GM12875 (cell line): ENCODE measurements at regions not wholly inside any gene's neighbourhood (a gene's known extent, or its start where the extent isn't known, plus 50 kb on each side); places are given as distances from the start of the nearest gene placed in this dataset.

ENCODE experiments used
- H3K4me3 ChIP-seq: one replicate; pipeline ENCODE4 v1.5.1; 2011; ENCODE audit warnings: low read depth, low read length, control low read depth
- TF ChIP-seq, protein P1 (sequence below): IDR thresholded peaks from 2 replicates; pipeline ENCODE4 v1.5.1; 2011; ENCODE audit warnings: low read depth, mild to moderate bottlenecking, control low read depth, inconsistent platforms, low read length, moderate library complexity, borderline replicate concordance; ENCODE audit not compliant: insufficient read depth

DNA sequence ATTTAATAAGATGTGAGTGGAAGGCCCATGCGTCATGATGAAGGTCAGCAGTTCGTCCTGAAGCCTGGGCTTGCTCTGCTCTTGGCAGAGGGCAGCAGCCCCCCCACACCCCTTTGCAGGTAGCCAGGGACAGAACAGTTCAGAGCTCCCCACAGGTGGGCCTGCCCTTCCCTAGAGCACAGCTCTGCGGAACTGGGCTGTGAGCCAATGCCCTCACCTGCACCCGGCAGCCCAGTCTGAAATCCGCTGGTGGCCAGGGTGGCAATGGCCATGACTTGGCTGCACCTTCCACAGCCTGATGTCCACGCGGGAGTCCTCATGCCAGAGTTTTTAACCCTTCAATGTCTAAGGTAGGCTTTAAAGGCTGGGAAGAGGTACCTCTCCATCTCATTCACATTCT lies 136.7 kb downstream of the ACKR3 start:
- TF ChIP-seq, protein P1, sequence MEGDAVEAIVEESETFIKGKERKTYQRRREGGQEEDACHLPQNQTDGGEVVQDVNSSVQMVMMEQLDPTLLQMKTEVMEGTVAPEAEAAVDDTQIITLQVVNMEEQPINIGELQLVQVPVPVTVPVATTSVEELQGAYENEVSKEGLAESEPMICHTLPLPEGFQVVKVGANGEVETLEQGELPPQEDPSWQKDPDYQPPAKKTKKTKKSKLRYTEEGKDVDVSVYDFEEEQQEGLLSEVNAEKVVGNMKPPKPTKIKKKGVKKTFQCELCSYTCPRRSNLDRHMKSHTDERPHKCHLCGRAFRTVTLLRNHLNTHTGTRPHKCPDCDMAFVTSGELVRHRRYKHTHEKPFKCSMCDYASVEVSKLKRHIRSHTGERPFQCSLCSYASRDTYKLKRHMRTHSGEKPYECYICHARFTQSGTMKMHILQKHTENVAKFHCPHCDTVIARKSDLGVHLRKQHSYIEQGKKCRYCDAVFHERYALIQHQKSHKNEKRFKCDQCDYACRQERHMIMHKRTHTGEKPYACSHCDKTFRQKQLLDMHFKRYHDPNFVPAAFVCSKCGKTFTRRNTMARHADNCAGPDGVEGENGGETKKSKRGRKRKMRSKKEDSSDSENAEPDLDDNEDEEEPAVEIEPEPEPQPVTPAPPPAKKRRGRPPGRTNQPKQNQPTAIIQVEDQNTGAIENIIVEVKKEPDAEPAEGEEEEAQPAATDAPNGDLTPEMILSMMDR, result no peak

DNA sequence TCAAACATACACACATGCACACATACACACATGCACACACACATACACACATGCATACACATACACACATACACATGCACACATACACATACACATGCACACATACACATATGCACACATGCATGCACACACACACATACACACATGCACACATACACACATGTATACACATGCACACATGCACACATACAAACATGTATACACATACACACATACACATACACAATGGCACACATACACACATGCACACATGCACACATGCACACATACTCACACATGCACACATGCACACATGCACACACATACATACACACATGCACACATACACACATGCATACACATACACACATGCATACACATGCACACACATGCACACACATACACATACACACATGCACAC lies 137.2 kb downstream of the ACKR3 start:
- TF ChIP-seq, protein P1, result no peak
- H3K4me3 ChIP-seq, result no peak overlapping the region

More for the DNA sequence above, 136.7 kb downstream of the ACKR3 start:
- no peak overlapping the region for H3K4me3 ChIP-seq

DNA sequence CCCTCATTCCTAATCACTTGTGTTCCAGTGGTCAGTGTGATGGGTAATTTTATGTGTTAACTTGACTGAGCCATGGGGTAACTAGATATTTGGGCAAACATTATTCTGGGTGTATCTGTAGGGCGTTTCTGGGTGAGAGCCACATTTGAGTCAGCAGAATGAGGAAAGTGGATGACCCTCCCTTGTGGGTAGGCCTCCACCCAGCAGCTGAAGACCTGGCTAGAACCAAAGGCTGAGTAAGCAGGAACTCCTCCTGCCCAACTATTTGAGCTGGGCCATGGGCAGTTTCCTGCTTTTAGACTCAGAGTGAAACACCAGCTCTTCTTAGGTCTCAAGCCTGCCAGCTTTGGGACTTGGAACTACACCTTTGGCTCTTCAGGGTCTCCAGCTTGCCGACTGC lies 141.8 kb downstream of the ACKR3 start:
- TF ChIP-seq, protein P1, result no peak
- no peak overlapping the region for H3K4me3 ChIP-seq

DNA sequence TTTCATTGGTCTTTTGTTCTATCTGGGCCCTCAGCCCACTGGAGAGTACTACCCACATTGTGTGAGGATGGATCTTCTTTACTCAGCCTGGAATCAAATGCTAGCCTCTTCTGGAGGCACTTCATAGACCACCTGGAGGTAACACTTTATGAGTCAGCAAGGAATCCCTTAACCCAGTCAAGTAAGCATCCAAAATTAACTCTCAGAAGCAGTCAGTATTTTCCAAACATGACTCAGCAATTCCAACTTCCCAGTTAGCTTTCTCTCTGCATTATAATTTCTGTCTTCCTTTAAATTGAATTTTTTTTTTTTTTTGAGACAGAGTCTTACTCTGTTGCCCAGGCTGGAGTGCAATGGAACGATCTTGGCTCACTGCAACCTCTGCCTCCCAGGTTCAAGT lies 142.7 kb downstream of the ACKR3 start:
- no peak overlapping the region for H3K4me3 ChIP-seq
- TF ChIP-seq, protein P1, result no peak

DNA sequence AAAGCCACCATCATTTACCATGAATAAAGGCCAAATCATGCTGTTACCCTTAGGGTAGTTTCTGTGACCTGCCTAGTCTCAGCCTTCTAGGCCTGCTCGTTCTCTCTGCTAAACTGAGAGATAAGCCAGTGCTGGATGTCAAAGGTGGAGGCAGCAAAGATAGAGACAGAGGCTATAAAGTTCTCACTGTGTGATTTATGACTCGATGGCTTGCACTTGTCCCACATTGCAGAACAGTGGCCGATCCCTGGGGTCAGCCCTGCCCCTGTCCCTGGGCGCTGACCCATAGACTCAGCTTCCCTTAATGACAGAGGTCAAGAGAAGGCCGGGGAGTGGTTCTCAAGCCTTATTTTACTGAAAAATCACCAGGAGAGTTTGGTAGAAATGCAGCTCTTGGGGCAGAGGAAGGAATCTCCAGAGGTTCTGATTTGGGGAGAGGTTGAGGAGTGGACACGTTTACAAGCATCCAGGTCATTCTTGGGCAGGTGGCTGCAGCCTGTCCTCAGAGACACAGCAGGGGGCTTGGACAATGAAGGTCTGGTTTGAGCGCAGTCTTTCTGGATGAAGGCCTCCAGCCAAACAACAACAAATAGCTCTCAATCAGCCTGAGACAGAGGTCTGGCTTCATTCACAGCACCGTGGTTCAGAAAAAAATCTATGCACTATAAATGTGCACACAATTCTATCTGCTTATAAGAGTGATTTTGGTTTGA lies 143.5 kb downstream of the ACKR3 start:
- no peak overlapping the region for H3K4me3 ChIP-seq
- TF ChIP-seq, protein P1, result no peak

DNA sequence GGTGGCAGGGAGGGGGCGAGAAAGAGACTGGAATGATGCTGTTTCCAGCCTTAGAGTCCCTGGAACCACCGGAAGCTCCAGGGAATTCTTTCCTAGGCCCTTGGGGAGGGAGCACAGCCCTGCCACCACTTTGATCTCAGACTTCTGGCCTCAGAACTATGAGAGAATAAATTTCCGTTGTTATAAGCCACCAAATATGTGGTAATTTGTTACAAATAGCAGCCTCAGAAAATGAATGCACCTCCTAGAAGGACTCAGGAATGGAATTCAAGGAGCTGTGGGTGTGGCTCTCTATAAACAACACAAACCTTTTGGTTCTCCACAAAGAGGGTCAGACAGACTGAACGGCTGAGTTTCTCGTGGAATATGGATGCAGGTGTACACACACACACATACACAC lies 144.5 kb downstream of the ACKR3 start:
- TF ChIP-seq, protein P1, result no peak

DNA sequence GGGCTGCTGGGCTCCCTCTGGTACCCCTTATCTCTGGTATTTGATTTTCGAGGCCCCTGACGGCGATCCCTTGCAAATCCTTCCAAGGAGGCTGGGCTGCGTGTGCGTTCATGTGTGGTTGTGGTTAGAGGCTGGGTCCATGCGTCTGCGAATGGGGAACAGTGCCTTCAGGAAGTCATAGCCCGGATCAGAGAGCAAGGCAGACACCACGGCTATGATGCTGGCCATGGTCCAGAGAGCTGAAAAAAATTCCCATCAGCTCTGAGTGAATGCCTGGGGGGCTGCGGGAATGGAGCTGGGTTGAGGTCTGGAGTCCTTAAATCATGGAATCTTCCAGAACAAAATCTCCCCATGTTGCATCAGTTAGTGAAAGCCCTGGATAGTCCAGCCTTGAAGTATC lies 145.5 kb downstream of the ACKR3 start:
- TF ChIP-seq, protein P1, result no peak
- no peak overlapping the region for H3K4me3 ChIP-seq

More for the DNA sequence above, 144.5 kb downstream of the ACKR3 start:
- no peak overlapping the region for H3K4me3 ChIP-seq
